ENCODE measurements at regions not wholly inside any gene's neighbourhood (a gene's known extent, or its start where the extent isn't known, plus 50 kb on each side); places are given as distances from the start of the nearest gene placed in this dataset.
"Not testable (repeated sequence)": the region's sequence is repeated elsewhere in the genome, so short reads cannot be mapped to it uniquely, and the experiment has no call there.

GRCh38 chr2:120540719-120541552 is 194.7 kb upstream of the GLI2 start:
- DNase-seq = no peak

- DNase-seq = no peak
These were observed 194.1 kb upstream of the GLI2 start for GRCh38 chr2:120541553-120541932.

- DNase-seq = no peak
These were observed 193.5 kb upstream of the GLI2 start for GRCh38 chr2:120541972-120542670.

- DNase-seq = no peak
These were observed 192.6 kb upstream of the GLI2 start for GRCh38 chr2:120542911-120543527.

- DNase-seq = no peak
These were observed 191.8 kb upstream of the GLI2 start for GRCh38 chr2:120543899-120544298.

GRCh38 chr2:120544522-120544921 is 191.1 kb upstream of the GLI2 start:
- no peak for DNase-seq

- not testable (repeated sequence) for DNase-seq
These were observed 190.7 kb upstream of the GLI2 start for GRCh38 chr2:120545007-120545406.

- DNase-seq = no peak
These were observed 190.1 kb upstream of the GLI2 start for GRCh38 chr2:120545521-120546047.

GRCh38 chr2:120546048-120546864 is 189.4 kb upstream of the GLI2 start:
- no peak for DNase-seq

GRCh38 chr2:120546865-120547390 is 188.7 kb upstream of the GLI2 start:
- no peak for DNase-seq

- no peak for DNase-seq
These were observed 188.0 kb upstream of the GLI2 start for GRCh38 chr2:120547662-120548061.

GRCh38 chr2:120548627-120549608 is 186.8 kb upstream of the GLI2 start:
- no peak for DNase-seq

GRCh38 chr2:120549841-120550240 is 185.8 kb upstream of the GLI2 start:
- no peak for DNase-seq

- DNase-seq = no peak
These were observed 185.4 kb upstream of the GLI2 start for GRCh38 chr2:120550282-120550681.

GRCh38 chr2:120550893-120551446 is 184.7 kb upstream of the GLI2 start:
- DNase-seq = no peak

GRCh38 chr2:120551522-120551921 is 184.1 kb upstream of the GLI2 start:
- no peak for DNase-seq

- no peak for DNase-seq
These were observed 183.6 kb upstream of the GLI2 start for GRCh38 chr2:120552079-120552478.

GRCh38 chr2:120552800-120553481 is 182.7 kb upstream of the GLI2 start:
- no peak for DNase-seq

GRCh38 chr2:120554625-120555032 is 181.0 kb upstream of the GLI2 start:
- no peak for DNase-seq

GRCh38 chr2:120555092-120555491 is 180.6 kb upstream of the GLI2 start:
- DNase-seq = no peak

Data from NCI-H345 (cell line).